ENCODE measurements at regions not wholly inside any gene's neighbourhood (a gene's known extent, or its start where the extent isn't known, plus 50 kb on each side); places are given as distances from the start of the nearest gene placed in this dataset.
A peak's percentile ranks its signal among the peaks of the same experiment; 100 is the strongest.
"Not testable (repeated sequence)": the region's sequence is repeated elsewhere in the genome, so short reads cannot be mapped to it uniquely, and the experiment has no call there.

- DNase-seq, result no peak
Measured at GRCh38 chr21:15604413-15604812, 125.4 kb upstream of the USP25 start.

DNA sequence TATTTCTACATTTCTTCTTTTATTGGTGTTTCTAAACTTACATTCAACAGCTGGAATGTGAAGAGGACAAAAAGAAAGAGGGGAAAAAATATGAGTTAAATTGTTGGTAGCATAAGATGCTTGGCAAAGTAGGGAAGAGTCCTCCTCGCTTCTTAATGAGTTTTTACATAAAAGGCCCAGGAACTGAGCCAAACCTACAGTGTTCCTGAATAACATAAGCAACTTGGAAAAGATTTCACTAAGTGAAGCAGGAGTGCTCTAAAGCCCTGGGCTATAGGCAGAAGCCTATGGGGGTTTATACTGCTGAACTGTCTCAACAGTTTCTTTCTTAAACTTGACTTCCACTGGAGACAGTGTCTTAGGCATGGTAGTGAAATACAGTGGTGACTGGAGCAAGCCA is 115.0 kb upstream of the USP25 start:
- no peak for DNase-seq

GRCh38 chr21:15616864-15617574 is 112.8 kb upstream of the USP25 start:
- DNase-seq, result peak in 1 of 51 donors; percentile 15

DNA sequence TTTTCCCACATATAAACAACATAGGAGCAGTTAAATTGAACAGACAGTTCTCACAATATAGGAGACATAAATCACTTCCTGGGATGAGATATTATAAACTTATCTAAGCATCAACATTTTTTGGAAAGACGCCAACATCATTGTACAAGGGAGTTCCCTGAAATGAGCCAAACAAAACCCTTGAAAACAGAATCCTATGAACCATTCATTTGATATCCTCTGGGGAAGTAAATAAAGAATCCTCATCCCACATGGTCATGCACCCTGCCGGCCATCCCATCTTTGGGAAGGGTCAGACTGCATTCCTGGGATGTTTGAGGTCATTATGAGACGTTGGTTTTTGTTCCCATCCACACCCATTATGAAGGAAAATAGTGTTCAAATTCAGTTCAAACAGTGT is 111.8 kb upstream of the USP25 start:
- no peak for DNase-seq

DNA sequence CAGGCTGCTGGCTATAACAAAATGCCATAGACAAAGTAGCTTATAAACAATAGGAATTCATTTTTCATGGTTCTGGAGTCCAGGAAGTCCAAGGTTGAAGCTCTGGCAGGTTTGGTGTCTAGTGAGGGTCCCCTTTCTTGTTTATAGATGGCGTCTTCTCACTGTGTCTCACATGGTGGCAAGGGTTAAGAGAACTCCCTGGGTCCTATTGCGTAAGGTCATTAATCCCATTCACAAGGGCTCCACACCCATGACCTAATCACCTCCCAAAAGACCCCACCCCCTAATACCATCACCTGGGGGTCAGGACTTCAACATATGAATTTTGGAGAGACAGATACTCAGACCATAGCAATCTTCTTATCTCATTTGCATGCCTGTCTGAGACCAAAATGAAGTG is 108.9 kb upstream of the USP25 start:
- no peak for DNase-seq

GRCh38 chr21:15624646-15625045 is 105.1 kb upstream of the USP25 start:
- DNase-seq, result no peak

GRCh38 chr21:15625363-15625762 is 104.4 kb upstream of the USP25 start:
- DNase-seq, result no peak

DNA sequence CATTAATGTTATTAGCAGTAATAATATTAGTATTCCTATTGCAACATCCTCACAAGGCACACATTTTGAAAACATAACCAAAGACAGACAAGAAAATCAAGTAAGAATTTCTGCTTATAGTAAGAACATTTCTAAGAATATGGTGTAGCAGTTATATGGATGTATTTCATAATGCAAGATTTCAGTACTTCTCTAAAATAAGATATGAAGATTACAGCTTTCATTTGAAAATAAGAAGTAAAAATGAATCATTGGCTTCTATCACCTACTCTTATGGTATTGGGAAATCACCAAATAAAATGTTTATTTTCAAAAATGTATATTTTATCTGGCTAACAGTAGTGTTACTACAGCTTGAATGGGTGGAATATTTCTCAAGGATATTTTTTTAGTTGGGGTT is 103.8 kb upstream of the USP25 start:
- no peak for DNase-seq

GRCh38 chr21:15627011-15627410 is 102.8 kb upstream of the USP25 start:
- no peak for DNase-seq

DNA sequence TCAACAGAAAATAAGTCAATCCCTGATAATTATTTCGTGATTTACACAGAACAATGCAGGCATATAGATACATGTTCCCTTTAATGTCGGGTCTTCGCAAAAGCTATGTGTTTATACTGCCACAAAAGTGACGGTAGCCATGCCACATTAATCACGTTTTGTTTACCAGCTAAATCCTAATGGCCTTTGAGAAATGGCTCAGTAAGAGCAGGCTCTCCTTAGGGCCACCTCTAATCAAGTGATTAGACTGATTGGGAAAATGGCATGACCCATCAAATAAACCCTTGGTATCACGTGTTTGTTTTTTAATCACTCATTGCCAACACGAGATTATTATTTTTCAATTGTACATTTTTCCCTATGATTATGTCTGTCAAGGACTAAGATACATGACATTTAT is 102.0 kb upstream of the USP25 start:
- DNase-seq, result no peak

GRCh38 chr21:15631342-15631741 is 98.4 kb upstream of the USP25 start:
- DNase-seq, result no peak

- not testable (repeated sequence) for DNase-seq
Measured at GRCh38 chr21:15634541-15634940, 95.2 kb upstream of the USP25 start.

GRCh38 chr21:15638856-15639549 is 90.8 kb upstream of the USP25 start:
- DNase-seq, result peak in 1 of 51 donors; percentile 37

DNA sequence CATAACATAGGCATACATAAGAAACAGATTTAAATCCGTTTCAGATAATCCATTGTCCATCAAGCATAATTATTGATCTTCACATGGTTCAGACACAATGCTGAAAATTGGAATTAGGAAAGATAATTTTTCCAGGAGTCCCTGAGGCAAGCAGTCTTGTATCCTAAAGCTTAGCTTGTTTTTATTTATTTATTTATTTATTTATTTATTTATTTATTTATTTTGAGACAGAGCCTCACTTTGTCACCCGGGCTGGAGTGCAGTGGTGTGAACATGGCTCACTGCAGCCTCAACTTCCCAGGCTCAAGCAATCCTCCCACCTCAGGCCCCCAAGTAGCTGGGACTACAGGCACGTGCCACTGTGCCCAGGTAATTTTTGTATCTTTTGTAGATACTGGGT is 89.7 kb upstream of the USP25 start:
- DNase-seq, result not testable (repeated sequence)

DNA sequence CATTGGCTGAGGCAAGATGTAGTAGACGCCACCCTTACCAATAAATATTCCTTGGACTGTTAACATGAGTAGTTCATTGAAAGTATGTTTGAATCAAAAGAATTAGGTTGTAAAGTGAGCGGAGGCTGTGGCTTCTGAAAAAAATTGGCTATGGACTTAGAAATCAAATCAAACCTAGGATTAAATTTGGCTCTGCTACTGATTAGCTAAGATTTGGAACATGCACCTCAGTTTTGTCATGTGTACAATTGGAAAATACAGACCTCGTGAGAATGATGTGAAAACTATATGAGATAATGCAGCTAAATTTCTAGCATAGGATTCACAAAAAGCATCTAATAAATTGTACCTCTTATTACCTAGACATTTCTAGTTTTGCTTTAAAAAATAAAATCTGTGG is 85.3 kb upstream of the USP25 start:
- DNase-seq, result no peak

DNA sequence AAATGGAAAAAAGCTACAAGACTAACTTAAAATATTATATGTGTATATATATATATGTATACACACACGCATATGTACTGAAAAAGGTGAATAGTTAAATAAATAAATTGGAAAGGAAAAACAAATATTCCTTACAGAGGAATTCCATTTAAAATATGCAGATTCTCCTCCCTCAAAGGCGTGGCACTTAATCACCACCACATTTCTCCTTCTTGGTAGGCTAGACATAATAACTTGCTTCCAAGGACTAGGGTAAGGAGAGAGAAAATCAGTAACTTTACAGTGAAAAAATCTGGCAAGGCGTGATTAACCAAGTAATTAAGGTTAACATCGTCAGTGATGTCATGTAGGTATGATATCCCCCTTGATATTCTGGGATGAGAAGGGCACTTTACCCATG is 84.0 kb upstream of the USP25 start:
- DNase-seq, result no peak

GRCh38 chr21:15650735-15651134 is 79.0 kb upstream of the USP25 start:
- no peak for DNase-seq

- no peak for DNase-seq
Measured at GRCh38 chr21:15651172-15651571, 78.6 kb upstream of the USP25 start.

- DNase-seq, result no peak
Measured at GRCh38 chr21:15653710-15654109, 76.1 kb upstream of the USP25 start.

GRCh38 chr21:15654171-15654570 is 75.6 kb upstream of the USP25 start:
- no peak for DNase-seq

DNA sequence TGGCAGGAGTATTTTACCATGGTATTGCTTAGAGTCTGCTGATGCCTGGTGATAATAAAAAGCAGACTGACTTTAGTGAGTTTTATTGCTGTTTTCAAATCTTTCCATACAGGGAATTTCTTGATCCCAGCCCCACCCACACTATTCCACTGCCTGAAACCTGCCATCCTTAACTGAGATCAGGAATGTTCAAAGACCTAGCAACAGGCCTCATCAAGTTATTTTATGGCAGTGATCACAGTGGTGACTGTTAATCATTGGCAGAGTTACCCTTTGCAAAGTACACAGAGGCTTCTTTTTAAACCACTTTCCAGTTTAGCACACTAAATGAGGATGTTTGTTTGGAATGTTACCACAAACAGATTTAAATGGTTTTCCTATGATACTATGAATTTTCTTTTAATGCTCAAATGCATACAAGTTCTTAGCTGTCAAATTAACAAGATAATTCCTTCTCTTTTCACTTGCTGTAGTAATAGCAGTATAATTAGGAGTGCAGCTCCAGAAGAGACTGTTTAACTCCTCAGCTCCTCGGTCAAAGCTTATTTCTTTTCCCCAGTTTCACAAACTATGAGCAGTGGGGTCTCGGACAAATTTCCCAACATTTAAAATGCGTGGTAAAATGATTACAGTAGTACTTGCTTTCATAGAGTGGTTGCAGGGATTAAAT is 69.9 kb upstream of the USP25 start:
- no peak for DNase-seq

DNA sequence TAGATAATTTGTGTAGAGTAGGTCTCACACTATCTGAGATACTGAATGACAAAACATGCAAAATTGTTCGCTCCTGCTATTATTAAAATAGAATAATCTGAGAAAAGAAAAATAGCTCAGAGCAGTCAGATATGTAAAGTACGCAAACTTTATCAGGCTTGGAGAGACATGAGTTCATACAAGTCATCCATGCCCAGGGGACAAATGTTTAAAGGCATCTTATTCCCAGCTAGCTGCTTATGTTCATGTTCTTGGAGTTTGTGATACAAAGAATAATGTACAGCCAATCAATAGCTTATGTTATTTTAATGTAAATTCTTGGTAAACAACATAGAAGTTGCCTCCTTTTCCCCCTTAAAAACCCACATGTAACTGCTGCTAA is 69.4 kb upstream of the USP25 start:
- no peak for DNase-seq

DNA sequence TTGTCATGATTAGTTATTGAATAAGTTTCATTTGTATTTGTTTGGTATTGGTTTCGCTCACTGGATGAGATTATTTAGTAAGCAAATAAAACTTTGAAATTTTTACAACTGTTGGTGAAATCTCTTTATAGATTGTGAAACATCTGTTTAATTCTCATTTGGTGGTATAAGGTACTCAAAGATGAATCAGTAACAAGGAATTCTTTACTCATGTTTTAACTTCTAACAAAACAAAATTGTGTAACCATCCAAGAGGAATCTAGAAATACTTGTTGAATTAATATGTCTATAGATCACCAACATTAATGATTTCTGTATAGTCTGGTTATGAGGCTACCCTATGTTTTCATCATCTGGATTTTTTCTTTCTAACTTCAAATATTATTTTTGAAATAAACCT is 62.8 kb upstream of the USP25 start:
- no peak for DNase-seq
